H9 (cell line): ENCODE measurements at regions not wholly inside any gene's neighbourhood (a gene's known extent, or its start where the extent isn't known, plus 50 kb on each side); places are given as distances from the start of the nearest gene placed in this dataset.

ENCODE experiments used
- DNase-seq: peaks from one replicate; pipeline ENCODE4 v3.0.0-alpha.2; 2017
- H2AFZ ChIP-seq: one replicate; pipeline ENCODE4 v1.6.1; 2013; ENCODE audit warnings: mild to moderate bottlenecking, low read length, control low read depth, moderate library complexity
- H2AK5ac ChIP-seq: 2 replicates; pipeline ENCODE4 v1.6.1; 2013; ENCODE audit warnings: low read length, control low read depth, mixed read lengths; ENCODE audit not compliant: insufficient read length
- H2BK120ac ChIP-seq: one replicate; pipeline ENCODE4 v1.6.1; 2013; ENCODE audit warnings: low read depth, mild to moderate bottlenecking, low read length, control low read depth, inconsistent platforms; ENCODE audit not compliant: poor library complexity, severe bottlenecking
- H2BK12ac ChIP-seq: 2 replicates; pipeline ENCODE4 v1.6.1; 2013; ENCODE audit warnings: low read length, control low read depth, mixed read lengths, low read depth; ENCODE audit not compliant: insufficient read length
- H2BK15ac ChIP-seq: 2 replicates; pipeline ENCODE4 v1.6.1; 2013; ENCODE audit warnings: low read depth, low read length, control low read depth
- H2BK20ac ChIP-seq: one replicate; pipeline ENCODE4 v1.6.1; 2013; ENCODE audit warnings: low read depth, mild to moderate bottlenecking, low read length, control low read depth, inconsistent platforms; ENCODE audit not compliant: poor library complexity, severe bottlenecking
- H2BK5ac ChIP-seq: 2 replicates; pipeline ENCODE4 v1.6.1; 2013; ENCODE audit warnings: low read length, control low read depth, mixed read lengths; ENCODE audit not compliant: insufficient read length
- H3K14ac ChIP-seq: 2 replicates; pipeline ENCODE4 v1.6.1; 2013; ENCODE audit warnings: low read length, control low read depth; ENCODE audit not compliant: insufficient read depth
- H3K18ac ChIP-seq: 2 replicates; pipeline ENCODE4 v1.6.1; 2013; ENCODE audit warnings: low read depth, mild to moderate bottlenecking, mixed read lengths, low read length, control low read depth; ENCODE audit not compliant: insufficient read length
- H3K23ac ChIP-seq: 2 replicates; pipeline ENCODE4 v1.6.1; 2013; ENCODE audit warnings: low read length, control low read depth, mixed read lengths, low read depth; ENCODE audit not compliant: insufficient read length
- H3K23me2 ChIP-seq: 2 replicates; pipeline ENCODE4 v1.6.1; 2013; ENCODE audit warnings: low read depth, mild to moderate bottlenecking, mixed read lengths, low read length, control low read depth; ENCODE audit not compliant: insufficient read length, poor library complexity, severe bottlenecking
- H3K27ac ChIP-seq: 2 replicates; pipeline ENCODE4 v1.5.1; 2013; ENCODE audit warnings: low read length, control low read depth, mixed read lengths, low read depth; ENCODE audit not compliant: insufficient read length
- H3K27me3 ChIP-seq: 2 replicates; pipeline ENCODE4 v1.6.1; 2013; ENCODE audit warnings: low read length, control low read depth, inconsistent platforms; ENCODE audit not compliant: insufficient read depth
- H3K4ac ChIP-seq: 2 replicates; pipeline ENCODE4 v1.6.1; 2013; ENCODE audit warnings: low read depth, mild to moderate bottlenecking, control low read depth, inconsistent platforms, low read length, moderate library complexity
- H3K4me1 ChIP-seq: 2 replicates; pipeline ENCODE4 v1.6.1; 2013; ENCODE audit warnings: low read length, control low read depth, inconsistent platforms; ENCODE audit not compliant: insufficient read depth
- H3K4me2 ChIP-seq: 2 replicates; pipeline ENCODE4 v1.6.1; 2013; ENCODE audit warnings: low read length, control low read depth, mixed read lengths; ENCODE audit not compliant: insufficient read length, insufficient read depth
- H3K56ac ChIP-seq: 2 replicates; pipeline ENCODE4 v1.6.1; 2013; ENCODE audit warnings: low read depth, mild to moderate bottlenecking, mixed read lengths, low read length, control low read depth; ENCODE audit not compliant: insufficient read length
- H3K79me1 ChIP-seq: 2 replicates; pipeline ENCODE4 v1.6.1; 2013; ENCODE audit warnings: low read depth, mild to moderate bottlenecking, moderate library complexity, low read length, control low read depth, inconsistent platforms; ENCODE audit not compliant: insufficient read depth, poor library complexity, severe bottlenecking
- H3K79me2 ChIP-seq: 2 replicates; pipeline ENCODE4 v1.6.1; 2013; ENCODE audit warnings: low read length, control low read depth, inconsistent platforms; ENCODE audit not compliant: insufficient read depth
- H3K9ac ChIP-seq: 2 replicates; pipeline ENCODE4 v1.6.1; 2013; ENCODE audit warnings: low read length, control low read depth, mixed read lengths; ENCODE audit not compliant: insufficient read length; ENCODE audit errors: extremely low read depth
- H3K9me3 ChIP-seq: one replicate; pipeline ENCODE4 v1.6.1; 2013; ENCODE audit warnings: low read depth, low read length, inconsistent platforms; ENCODE audit not compliant: control insufficient read depth
- H3T11ph ChIP-seq: one replicate; pipeline ENCODE4 v1.6.1; 2013; ENCODE audit warnings: mild to moderate bottlenecking, low read length, control low read depth, inconsistent platforms
- H4K20me1 ChIP-seq: one replicate; pipeline ENCODE4 v1.6.1; 2013; ENCODE audit not compliant: control insufficient read depth, insufficient read length, insufficient read depth
- H4K5ac ChIP-seq: 2 replicates; pipeline ENCODE4 v1.6.1; 2013; ENCODE audit warnings: low read depth, mild to moderate bottlenecking, mixed read lengths, low read length, control low read depth; ENCODE audit not compliant: insufficient read length
- H4K8ac ChIP-seq: replicated peaks from 2 replicates; pipeline ENCODE4 v1.6.1; 2013; ENCODE audit warnings: low read length, control low read depth, mixed read lengths, low read depth; ENCODE audit not compliant: insufficient read length
- H4K91ac ChIP-seq: 2 replicates; pipeline ENCODE4 v1.6.1; 2013; ENCODE audit warnings: low read depth, mild to moderate bottlenecking, moderate library complexity, mixed read lengths, low read length, control low read depth; ENCODE audit not compliant: insufficient read length
- H3K27ac Mint-ChIP-seq, 3 experiments: 2 replicates in 2 of 3; 3 replicates in 1 of 3; pipeline ENCODE4 v1.8.0; 2020 to 2021; ENCODE audit warnings: mixed read lengths in 3 of 3, mild to moderate bottlenecking in 1 of 3, moderate library complexity in 1 of 3
- H3K27me3 Mint-ChIP-seq: 2 replicates; pipeline ENCODE4 v1.8.0; 2021; ENCODE audit warnings: low read depth, mild to moderate bottlenecking, moderate library complexity, mixed read lengths
- H3K36me3 Mint-ChIP-seq, 3 experiments: 2 replicates in 2 of 3; 3 replicates in 1 of 3; pipeline ENCODE4 v1.8.0; 2020 to 2021; ENCODE audit warnings: low read depth in 3 of 3, mixed read lengths in 3 of 3; ENCODE audit not compliant: insufficient read depth in 1 of 3
- H3K4me1 Mint-ChIP-seq, 2 experiments: 2 replicates each; pipeline ENCODE4 v1.8.0; 2020; ENCODE audit warnings: mixed read lengths in 2 of 2
- H3K4me3 Mint-ChIP-seq, 2 experiments: 2 replicates in 1 of 2; 3 replicates in 1 of 2; pipeline ENCODE4 v1.8.0; 2020 to 2021; ENCODE audit warnings: mild to moderate bottlenecking in 2 of 2, mixed read lengths in 2 of 2, moderate library complexity in 1 of 2
- H3K9me3 Mint-ChIP-seq, 2 experiments: 2 replicates in 1 of 2; 3 replicates in 1 of 2; pipeline ENCODE4 v1.8.0; 2020; ENCODE audit warnings: mild to moderate bottlenecking in 2 of 2, mixed read lengths in 2 of 2, moderate library complexity in 1 of 2
- CTCF ChIP-seq: fragments of 200-600 bp; sonication (generic); conservative IDR thresholded peaks from 3 replicates; pipeline ENCODE4 v1.8.0; 2021; ENCODE audit warnings: antibody characterized with exemption, mild to moderate bottlenecking
- WGBS: extraction: QIAGEN DNeasy Blood & Tissue Kit; methylation state at CpG from one replicate; pipeline ENCODE4 v1.1.7; 2013; ENCODE audit warnings: missing lambda C conversion rate, low lambda C conversion rate, mixed read lengths; ENCODE audit not compliant: insufficient read length; ENCODE audit errors: extremely low coverage; 5-methylcytosine and 5-hydroxymethylcytosine counted together

- H3K27me3 ChIP-seq: no peaks in the 10 kb centered on the region
Observed at GRCh38 chr13:88704600-88705275, 1033.6 kb downstream of the SLITRK5 start.

More at GRCh38 chr13:88704600-88705275, 1033.6 kb downstream of the SLITRK5 start:
- DNase-seq: no peak
- Histone ChIP-seq H3K4me2 (no peak overlapping the region), H2AFZ (peak overlapping the region; percentile 22), H4K91ac (no peak overlapping the region), H3K23me2 (no peaks in the 10 kb centered on the region), H2AK5ac (no peak overlapping the region), H3K14ac (no peak overlapping the region), H4K20me1 (no peaks in the 10 kb centered on the region), H3K79me1 (no peaks in the 10 kb centered on the region), H3K27ac (no peak overlapping the region), H2BK12ac (no peak overlapping the region), H2BK5ac (no peak overlapping the region), H3K9me3 (no peaks in the 10 kb centered on the region), H3K23ac (no peak overlapping the region), H3K18ac (no peak overlapping the region), H2BK120ac (no peak overlapping the region), H3K4me1 (no peaks in the 10 kb centered on the region), H3K9ac (no peak overlapping the region), H2BK20ac (no peak overlapping the region), H2BK15ac (no peak overlapping the region), H4K5ac (no peak overlapping the region), H3K4ac (no peak overlapping the region), H3K56ac (no peak overlapping the region), H4K8ac (no peak overlapping the region), H3K79me2 (no peaks in the 10 kb centered on the region), H3T11ph (no peak overlapping the region)
- Mint-ChIP-seq H3K4me3 (no peak overlapping the region), H3K9me3 (no peaks in the 10 kb centered on the region), H3K27me3 (no peaks in the 10 kb centered on the region), H3K27ac (no peak overlapping the region; a peak in 1 of 7 replicates), H3K36me3 (no peaks in the 10 kb centered on the region), H3K4me1 (no peaks in the 10 kb centered on the region)
- no CpG with 5 or more reads among the region's 7 CpGs for WGBS
- TF ChIP-seq CTCF: no peak
